Posterior vena cava (tissue), 2 donors: ENCODE measurements at regions not wholly inside any gene's neighbourhood (a gene's known extent, or its start where the extent isn't known, plus 50 kb on each side); places are given as distances from the start of the nearest gene placed in this dataset.
"Not testable (repeated sequence)": the region's sequence is repeated elsewhere in the genome, so short reads cannot be mapped to it uniquely, and the experiment has no call there.

Source experiments
- DNase-seq: peaks from one replicate; pipeline ENCODE4 v3.0.0-alpha.2; 2020; ENCODE audit warnings: low spot score
- intact Hi-C, 2 donors: fragments of 100-400 bp; cut with DNase I; formaldehyde crosslinking; loops; one replicate each; pipeline versions ENCODE4 v1.14.1 to v1.14.2; 2022 to 2023
- donor health status: DM: yes; HTN: yes; CAD: no.
- donor health status: DM: yes; HTN: yes; CAD: no.

DNA sequence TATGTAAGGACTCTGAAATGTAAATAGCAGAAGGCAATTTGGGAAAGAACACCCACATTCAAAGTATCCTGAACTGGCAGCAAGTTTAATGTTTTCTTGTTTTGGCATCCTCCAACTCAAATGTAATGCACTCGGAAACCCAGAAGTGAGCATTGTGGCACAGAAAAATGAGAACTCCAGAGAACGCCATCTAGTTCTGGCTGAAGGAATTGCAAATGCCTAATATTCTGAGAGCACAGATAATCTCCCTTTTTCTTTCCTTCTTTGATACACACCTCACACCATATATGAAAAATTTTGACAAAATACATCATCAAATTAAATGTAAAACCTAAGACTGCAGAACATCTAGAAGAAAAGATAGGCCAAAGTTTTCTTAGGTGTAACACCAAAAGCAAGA, 52.1 kb downstream of the PWWP3B start:
- intact Hi-C loops, result no loop called here
- no peak for DNase-seq

DNA sequence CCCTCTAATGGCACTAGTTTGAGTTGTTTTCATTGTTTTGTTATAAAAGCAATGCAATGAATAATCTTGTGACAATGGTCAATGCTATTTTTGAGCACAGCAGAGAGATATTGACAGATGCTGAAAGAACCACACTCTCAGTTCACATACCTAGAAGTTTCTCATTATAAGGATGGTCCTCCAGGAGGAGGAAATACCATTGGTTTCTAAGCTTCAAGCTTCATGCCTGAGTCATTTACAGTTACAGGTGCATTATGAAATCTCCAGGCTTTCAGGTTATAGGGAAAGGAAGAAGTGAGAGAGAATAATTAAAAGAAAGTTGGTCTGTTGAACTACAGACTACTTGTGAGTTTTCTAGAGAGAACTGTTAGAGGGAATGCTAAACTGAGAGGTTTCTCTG, 75.3 kb downstream of the PWWP3B start:
- DNase-seq, result no peak
- intact Hi-C loops, result no loop called here

DNA sequence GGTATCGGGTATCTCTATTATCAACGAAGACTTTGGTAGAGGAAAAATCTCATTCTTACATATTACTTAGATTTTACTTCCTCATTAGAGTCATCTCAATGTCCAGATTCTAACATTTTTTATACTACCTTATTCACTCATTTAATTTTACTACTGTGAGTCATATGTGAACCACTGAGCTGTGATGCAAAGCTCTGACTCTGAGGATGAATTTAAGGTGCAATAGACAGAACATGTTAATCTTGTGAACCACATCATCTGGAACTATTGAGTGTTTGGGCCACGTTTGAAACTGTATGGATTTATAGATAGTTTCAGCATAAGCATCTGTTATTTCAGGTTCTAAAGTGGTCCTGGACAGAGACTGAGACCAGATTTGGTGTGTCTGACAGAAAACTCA, 78.4 kb downstream of the PWWP3B start:
- no peak for DNase-seq
- intact Hi-C loops, result no loop called here

DNA sequence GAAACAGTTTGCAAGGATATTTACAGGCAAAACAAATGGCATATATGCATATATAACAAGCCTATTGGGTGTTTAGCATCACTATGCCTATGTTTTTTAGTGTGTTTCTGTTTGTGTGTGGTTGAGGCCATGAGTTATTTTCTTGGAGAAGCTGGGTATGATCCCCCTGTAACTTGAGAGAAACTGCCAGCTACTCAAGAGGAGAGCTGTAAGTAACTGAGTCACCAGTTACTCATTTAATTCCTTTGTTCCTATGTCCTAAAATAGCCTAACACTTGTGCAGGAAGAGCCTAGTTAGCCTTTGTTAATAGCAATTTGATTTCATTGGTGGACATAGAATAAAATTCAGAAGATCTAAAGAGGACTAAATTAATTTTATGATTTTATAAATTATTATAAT, 79.1 kb downstream of the PWWP3B start:
- intact Hi-C loops, result no loop called here
- no peak for DNase-seq

DNA sequence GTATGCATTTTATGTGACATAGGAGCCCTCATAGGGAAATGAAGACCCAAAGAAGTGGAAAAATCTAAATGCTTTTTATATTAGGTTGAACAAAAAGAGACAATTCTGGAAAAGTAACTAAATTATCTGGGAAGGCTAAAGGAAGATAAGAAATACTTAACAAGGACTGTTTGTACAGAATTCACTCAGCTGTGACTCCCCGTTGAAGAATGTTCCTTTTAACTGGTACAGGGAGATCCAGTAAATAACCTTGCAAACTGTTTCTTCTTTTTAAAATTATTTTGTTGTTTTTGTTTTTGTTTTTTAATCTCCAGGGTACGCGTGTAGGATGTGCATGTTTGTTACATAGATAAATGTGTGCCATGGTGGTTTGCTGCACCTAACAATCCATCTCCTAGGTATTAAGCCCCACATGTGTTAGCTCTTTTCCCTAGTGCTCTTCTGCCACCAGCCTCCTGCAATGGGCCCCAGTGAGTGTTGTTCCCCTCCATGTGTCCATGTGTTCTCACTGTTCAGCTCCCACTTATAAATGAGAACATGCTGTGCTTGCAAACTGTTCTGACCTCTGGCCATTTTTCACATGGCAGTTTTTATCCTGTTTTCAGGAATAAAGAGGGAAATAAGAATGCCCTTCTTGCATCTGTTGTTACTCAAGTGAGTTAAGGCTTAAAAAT, 81.7 kb downstream of the PWWP3B start:
- intact Hi-C loops, result no loop called here
- DNase-seq, result no peak

DNA sequence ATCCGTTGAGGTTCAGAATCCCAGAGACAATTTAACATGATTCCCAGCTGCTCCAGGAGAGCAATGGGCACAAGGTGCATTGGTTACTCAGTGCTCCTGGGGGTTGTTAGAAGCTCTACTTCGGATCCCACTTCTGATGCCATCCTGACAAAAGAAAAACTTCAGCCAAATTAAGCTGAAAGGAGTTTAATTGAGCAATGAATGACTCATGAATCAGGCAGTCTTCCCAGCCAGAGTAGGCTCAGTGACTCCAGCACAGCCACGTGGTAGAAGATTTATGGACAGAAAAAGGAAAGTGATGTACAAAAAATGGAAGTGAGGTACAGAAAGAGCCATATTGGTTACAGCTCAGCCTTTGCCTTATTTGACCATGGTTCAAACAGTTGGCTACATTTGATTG, 95.7 kb downstream of the PWWP3B start:
- intact Hi-C loops, result no loop called here
- DNase-seq, result no peak

DNA sequence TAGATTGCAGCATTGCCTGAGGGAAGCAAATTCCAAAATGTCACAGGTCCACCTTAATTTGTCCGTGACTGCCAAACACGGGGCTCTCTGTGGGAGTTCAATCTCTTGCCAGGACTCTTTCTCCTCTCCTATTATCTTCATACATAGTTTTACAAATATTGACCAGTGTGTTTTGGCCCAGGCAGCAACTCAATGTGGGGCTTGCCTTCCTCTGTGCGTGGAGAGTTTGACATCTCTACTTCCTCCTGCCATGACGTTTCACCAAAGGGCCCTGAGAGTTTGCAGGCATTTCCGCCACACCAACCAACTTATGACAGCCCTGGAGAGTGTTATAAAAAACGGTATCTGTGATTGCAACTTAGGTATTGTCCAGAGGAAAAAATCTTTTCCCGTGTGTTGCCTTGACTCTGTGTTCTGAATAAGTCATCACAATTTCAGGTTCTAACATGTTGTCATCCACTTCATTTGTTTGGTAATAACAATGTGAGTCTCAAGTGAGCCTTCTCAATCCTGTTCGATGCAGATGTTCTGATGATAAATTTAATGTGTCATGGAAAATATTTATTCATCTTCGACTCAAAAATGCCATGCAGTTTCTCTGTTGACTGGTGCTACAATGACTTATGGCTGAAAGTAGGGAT, 106.0 kb downstream of the PWWP3B start:
- intact Hi-C loops, DNase-seq: not testable (repeated sequence)

DNA sequence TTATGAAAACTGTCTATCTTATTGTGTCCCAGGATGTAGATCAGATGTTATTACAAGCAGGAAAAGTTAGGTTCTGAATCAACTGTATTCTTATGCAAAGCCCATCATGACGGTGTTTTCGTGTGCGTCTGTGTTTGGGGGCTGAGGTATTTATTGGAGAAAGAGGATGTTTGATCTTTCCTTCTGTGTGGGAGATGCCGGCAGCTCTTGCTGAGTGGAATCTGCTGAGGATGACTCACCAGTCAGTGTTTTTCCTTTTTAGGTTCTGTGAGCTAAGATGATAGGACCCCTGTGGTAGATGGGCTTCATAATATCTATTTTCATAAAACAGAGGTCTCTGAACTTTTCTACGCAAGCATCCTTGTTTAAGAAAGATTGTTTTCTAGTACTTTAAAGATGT, 107.1 kb downstream of the PWWP3B start:
- DNase-seq, result not testable (repeated sequence)

DNA sequence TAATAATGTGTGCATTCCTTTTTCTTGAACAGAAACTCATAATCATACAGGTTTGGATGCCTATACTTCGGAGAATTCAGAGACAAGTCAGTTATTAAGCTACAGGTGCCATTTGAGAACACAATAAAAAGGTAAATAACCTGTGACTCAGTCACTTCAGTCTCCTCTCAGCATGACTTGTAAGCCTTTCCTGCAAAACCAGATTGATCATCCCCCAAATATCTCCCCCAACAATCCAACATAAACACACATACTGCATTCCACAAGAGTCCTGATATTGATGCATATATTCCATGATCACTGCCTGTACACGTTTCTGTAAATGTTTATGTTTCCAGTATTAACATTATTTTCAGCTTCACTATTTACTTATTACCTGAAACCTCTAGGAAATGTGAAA, 110.8 kb downstream of the PWWP3B start:
- intact Hi-C loops, result no loop called here
- no peak for DNase-seq

More for the DNA sequence above, 107.1 kb downstream of the PWWP3B start:
- intact Hi-C loops, result not testable (repeated sequence)

DNA sequence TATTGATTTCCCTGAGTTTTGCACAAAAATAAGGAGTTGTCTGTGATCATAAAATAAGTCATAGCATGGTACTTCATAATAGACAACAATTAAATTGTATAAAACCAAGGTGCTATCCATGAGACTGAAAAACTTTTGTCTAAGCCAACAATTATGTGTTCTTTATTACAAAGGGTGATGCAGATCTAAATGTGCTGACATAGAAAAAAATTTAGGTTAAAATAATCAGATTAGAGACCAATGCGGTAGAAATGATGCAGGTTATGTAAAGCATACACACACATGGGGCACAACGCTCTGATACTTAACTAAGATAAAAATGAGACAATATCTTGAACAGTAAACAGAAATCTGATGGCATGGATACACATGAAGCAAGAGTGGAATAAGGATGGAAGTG, 113.3 kb downstream of the PWWP3B start:
- intact Hi-C loops, result no loop called here

DNA sequence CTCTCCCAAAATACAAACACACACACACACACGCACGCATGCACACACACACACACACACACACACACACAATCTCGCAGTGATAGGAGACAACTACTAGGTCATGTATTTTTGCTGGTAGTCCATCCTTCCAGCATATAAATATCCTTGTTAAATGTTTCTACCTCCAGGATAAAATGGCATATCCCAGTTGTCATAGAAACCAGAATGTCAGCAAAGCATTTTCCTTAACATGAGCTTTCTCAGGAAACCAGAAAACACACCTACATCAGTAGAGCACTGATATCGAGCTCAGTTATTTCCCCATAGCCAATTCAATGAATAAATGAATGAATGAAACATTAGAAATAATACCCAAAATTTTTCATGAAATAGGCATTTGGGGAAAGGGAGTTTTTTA, 115.7 kb downstream of the PWWP3B start:
- DNase-seq, result no peak
- intact Hi-C loops, result no loop called here

More for the DNA sequence above, 113.3 kb downstream of the PWWP3B start:
- DNase-seq, result no peak

DNA sequence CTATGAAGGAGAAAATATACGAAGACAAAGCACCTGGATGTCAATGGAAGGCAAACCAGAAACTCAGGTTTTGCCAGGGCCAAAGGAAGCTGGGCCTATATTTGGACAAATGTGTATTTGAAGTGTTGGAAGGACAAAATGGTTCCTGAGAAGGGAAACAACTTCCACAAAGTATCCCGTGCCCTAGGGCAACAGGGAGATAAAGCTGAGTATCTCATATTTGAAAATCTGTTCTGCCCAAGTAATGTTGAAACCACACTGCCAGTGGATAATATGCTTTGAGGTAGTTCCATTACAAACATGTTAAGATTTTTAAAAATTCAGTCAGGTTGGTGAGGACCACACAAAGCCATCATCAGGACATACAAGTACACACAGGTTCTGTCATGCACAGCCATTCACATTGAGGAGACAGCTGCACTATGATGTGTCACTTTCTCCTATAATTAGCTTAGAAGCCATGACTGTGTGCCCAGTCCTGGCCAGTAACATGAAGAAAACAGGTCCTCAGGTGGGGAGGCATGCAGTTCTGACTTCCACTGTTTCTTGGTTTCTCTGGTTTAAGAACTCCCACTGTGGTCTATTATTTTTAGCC, 116.4 kb downstream of the PWWP3B start:
- intact Hi-C loops, result no loop called here
- DNase-seq, result no peak

DNA sequence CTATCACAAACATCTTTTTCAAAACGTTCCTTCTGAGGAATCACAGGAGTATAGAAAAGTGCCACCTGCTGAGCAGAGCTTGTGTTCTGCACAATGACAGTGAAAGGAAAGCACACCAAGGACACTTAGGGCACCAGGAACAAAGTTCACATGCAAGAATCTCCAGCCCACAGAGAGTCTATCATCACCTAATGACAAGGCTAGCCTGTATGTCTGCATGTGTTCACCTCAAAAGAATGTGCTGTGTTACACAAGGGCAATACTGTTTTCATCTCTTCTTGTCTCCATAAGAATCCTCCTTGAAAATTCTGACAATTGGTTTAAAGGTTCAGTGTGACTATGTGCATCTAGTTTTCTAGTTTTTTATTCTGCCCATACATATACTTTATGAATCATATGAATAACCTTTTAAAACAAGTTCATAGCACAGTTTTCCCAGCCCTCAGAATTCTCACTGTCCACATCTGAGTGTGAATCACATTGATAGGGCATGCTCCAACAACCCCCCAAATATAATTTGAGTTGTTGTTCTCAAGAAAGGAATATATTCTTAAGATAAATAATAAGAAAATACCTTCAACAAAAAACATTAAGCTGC, 118.0 kb downstream of the PWWP3B start:
- intact Hi-C loops, result no loop called here
- no peak for DNase-seq

DNA sequence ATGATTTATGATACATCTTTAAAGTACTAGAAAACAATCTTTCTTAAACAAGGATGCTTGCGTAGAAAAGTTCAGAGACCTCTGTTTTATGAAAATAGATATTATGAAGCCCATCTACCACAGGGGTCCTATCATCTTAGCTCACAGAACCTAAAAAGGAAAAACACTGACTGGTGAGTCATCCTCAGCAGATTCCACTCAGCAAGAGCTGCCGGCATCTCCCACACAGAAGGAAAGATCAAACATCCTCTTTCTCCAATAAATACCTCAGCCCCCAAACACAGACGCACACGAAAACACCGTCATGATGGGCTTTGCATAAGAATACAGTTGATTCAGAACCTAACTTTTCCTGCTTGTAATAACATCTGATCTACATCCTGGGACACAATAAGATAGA, 122.7 kb downstream of the PWWP3B start:
- intact Hi-C loops, DNase-seq: not testable (repeated sequence)

DNA sequence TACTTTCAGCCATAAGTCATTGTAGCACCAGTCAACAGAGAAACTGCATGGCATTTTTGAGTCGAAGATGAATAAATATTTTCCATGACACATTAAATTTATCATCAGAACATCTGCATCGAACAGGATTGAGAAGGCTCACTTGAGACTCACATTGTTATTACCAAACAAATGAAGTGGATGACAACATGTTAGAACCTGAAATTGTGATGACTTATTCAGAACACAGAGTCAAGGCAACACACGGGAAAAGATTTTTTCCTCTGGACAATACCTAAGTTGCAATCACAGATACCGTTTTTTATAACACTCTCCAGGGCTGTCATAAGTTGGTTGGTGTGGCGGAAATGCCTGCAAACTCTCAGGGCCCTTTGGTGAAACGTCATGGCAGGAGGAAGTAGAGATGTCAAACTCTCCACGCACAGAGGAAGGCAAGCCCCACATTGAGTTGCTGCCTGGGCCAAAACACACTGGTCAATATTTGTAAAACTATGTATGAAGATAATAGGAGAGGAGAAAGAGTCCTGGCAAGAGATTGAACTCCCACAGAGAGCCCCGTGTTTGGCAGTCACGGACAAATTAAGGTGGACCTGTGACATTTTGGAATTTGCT, 123.8 kb downstream of the PWWP3B start:
- intact Hi-C loops, DNase-seq: not testable (repeated sequence)

DNA sequence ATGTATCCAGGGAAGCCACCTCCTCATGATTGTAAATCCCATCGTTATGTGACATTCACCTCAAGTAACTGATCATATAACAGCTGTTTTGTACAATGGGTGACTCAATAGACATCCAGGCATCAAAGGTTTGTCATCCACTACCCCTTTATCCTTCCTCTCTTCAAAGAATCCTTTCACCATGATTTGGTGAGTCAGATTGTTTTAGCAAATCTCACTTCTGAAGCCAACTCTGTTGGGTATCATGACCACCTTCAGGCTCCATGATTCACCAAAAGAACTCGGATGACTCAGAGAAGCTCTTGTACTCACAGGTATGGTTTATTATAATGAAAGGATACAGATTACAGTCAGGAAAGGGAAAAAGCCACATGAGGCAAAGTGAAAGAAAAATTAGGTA, 132.1 kb downstream of the PWWP3B start:
- intact Hi-C loops, result no loop called here
- no peak for DNase-seq

DNA sequence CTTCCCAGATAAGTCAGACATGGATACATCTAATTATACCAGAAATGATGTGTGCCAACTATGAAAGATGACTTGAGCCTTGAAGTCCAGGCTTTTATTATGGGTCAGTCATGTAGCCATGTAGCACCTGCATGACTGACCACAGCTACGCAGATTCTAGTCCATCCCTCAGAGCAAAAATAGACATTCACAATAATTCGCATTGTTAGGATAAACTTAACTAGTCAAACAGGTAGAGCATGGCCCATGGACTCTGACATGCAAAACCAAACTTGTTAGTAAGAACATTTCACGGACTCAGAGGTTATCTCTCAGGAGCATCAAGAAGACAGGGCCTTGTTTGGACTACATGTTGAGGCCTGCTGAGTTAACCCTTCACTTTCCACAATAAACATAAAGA, 132.6 kb downstream of the PWWP3B start:
- DNase-seq, result no peak
- intact Hi-C loops, result no loop called here

DNA sequence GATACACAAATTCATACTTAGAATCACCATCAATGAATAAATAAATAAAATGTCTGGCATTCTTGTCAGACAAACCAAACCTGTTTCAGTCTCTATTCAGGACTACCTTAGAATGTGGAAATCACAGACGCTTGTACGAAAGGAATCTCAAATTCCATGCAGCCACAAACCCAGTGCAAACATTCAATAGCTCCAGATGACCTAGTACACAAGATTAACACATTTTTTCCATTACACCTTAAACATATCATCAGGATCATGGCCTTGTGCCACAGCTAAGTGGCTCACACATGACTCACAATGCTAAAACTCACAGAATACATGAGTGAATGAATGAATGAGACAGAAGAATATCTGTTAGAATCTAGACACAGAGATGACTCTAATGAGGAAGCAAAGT, 134.2 kb downstream of the PWWP3B start:
- DNase-seq, result no peak
- intact Hi-C loops, result no loop called here

DNA sequence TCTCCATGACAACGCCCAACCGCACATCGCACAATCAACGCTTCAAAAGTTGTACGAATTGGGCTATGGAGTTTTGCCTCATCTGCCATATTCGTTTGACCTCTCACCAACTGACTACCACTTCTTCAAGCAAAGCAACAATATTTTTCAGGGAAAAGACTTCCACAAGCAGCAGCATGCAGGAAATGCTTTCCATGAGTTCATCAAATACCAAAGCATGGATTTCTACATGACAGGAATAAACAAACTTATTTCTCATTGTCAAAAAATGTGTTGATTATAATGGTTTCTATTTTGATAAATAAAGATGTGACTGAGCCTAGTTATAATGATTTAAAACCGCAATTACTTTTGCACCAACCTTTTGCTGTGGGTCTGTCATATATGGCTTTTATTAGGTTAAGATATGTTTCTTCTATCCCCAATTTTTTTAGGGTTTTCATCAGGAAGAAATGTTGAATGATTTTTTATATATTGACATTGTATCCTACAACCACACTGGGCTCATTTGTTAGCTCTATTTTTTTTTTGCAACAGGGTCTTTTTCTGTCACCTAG, 138.4 kb downstream of the PWWP3B start:
- intact Hi-C loops, result no loop called here

DNA sequence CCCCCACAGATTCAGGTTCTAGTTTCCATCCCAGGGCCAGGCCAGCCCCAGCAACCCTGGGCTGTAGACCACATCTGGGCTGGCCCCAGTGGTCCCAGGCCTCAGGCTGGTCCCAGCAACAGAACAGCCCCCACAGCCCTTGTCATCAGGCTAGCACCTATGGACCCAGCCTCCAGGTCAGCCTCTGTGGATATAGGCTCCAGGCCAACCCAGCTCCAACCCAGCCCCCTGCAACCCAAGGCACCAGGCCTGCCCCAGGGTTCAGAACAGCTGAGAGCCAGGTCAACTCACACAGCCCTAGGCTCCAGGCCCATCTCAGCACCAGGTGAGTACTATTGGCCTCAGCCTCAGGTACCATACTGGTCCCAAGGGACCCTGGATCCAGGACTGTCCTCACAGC, 155.3 kb downstream of the PWWP3B start:
- intact Hi-C loops, result no loop called here
- no peak for DNase-seq

More for the DNA sequence above, 138.4 kb downstream of the PWWP3B start:
- no peak for DNase-seq
